ENCODE measurements at regions not wholly inside any gene's neighbourhood (a gene's known extent, or its start where the extent isn't known, plus 50 kb on each side); places are given as distances from the start of the nearest gene placed in this dataset.

GRCh38 chr9:118985851-118986250, 383.4 kb downstream of the BRINP1 start:
- FAIRE-seq = no peak

GRCh38 chr9:118987167-118987566, 382.1 kb downstream of the BRINP1 start:
- FAIRE-seq = no peak

- FAIRE-seq = no peak
Observed at GRCh38 chr9:118990949-118991348, 378.3 kb downstream of the BRINP1 start.

- no peak for FAIRE-seq
Observed at GRCh38 chr9:118991366-118992285, 377.6 kb downstream of the BRINP1 start.

- no peak for FAIRE-seq
Observed at GRCh38 chr9:118992813-118993794, 376.1 kb downstream of the BRINP1 start.

- no peak for FAIRE-seq
Observed at GRCh38 chr9:118993965-118994364, 375.3 kb downstream of the BRINP1 start.

GRCh38 chr9:119002491-119002890, 366.7 kb downstream of the BRINP1 start:
- FAIRE-seq = no peak

- no peak for FAIRE-seq
Observed at GRCh38 chr9:119003201-119003611, 366.0 kb downstream of the BRINP1 start.

GRCh38 chr9:119003882-119004617, 365.2 kb downstream of the BRINP1 start:
- no peak for FAIRE-seq

- FAIRE-seq = no peak
Observed at GRCh38 chr9:119004618-119004990, 364.6 kb downstream of the BRINP1 start.

- no peak for FAIRE-seq
Observed at GRCh38 chr9:119005162-119005561, 364.1 kb downstream of the BRINP1 start.

GRCh38 chr9:119009249-119009648, 360.0 kb downstream of the BRINP1 start:
- FAIRE-seq = no peak

- FAIRE-seq = no peak
Observed at GRCh38 chr9:119020284-119020683, 349.0 kb downstream of the BRINP1 start.

- no peak for FAIRE-seq
Observed at GRCh38 chr9:119020730-119021333, 348.4 kb downstream of the BRINP1 start.

- FAIRE-seq = no peak
Observed at GRCh38 chr9:119026120-119026519, 343.1 kb downstream of the BRINP1 start.

GRCh38 chr9:119027901-119028699, 341.1 kb downstream of the BRINP1 start:
- no peak for FAIRE-seq

GRCh38 chr9:119029886-119030285, 339.3 kb downstream of the BRINP1 start:
- no peak for FAIRE-seq

GRCh38 chr9:119033596-119033995, 335.6 kb downstream of the BRINP1 start:
- FAIRE-seq = no peak

- no peak for FAIRE-seq
Observed at GRCh38 chr9:119036969-119037368, 332.3 kb downstream of the BRINP1 start.

GRCh38 chr9:119043996-119044395, 325.2 kb downstream of the BRINP1 start:
- FAIRE-seq = no peak

- FAIRE-seq = no peak
Observed at GRCh38 chr9:119044806-119045205, 324.4 kb downstream of the BRINP1 start.
